ENCODE measurements at regions not wholly inside any gene's neighbourhood (a gene's known extent, or its start where the extent isn't known, plus 50 kb on each side); places are given as distances from the start of the nearest gene placed in this dataset.

GRCh38 chr5:108655750-108656450 is 91.8 kb upstream of the FER start:
- TF ChIP-seq CTCF (conservative IDR thresholded peaks at IDR 0.05; ENCODE audit: low read length) (no peak), EZH2phosphoT487 (IDR thresholded peaks at IDR 0.05; ENCODE audit: borderline replicate concordance) (no peak)

Measured in Loucy (cell line).